Kidney epithelial cell (primary cell): ENCODE measurements at regions not wholly inside any gene's neighbourhood (a gene's known extent, or its start where the extent isn't known, plus 50 kb on each side); places are given as distances from the start of the nearest gene placed in this dataset.
A peak's percentile ranks its signal among the peaks of the same experiment; 100 is the strongest.

Source experiments
- DNase-seq: peaks from one replicate; pipeline ENCODE4 v3.0.0-alpha.2; 2010; ENCODE audit warnings: low read depth
- H3K27me3 ChIP-seq: 2 replicates; pipeline ENCODE4 v1.6.0; 2011; ENCODE audit warnings: low read length; ENCODE audit not compliant: control insufficient read depth, insufficient read depth
- H3K36me3 ChIP-seq: 2 replicates; pipeline ENCODE4 v1.5.1; 2011; ENCODE audit warnings: low read length; ENCODE audit not compliant: control insufficient read depth, insufficient read depth
- H3K4me3 ChIP-seq: 2 replicates; pipeline ENCODE4 v1.5.1; 2011; ENCODE audit warnings: low read depth, mild to moderate bottlenecking, control low read depth, low read length
- TF ChIP-seq, protein P1 (sequence below): IDR thresholded peaks from 2 replicates; pipeline ENCODE4 v1.5.1; 2011; ENCODE audit warnings: mild to moderate bottlenecking, moderate library complexity, low read length, control low read depth, inconsistent platforms; ENCODE audit not compliant: insufficient read depth, poor library complexity, severe bottlenecking

GRCh38 chr4:188536826-188537225 lies 397.6 kb downstream of the TRIML1 start:
- no peak for DNase-seq
- TF ChIP-seq, protein P1, sequence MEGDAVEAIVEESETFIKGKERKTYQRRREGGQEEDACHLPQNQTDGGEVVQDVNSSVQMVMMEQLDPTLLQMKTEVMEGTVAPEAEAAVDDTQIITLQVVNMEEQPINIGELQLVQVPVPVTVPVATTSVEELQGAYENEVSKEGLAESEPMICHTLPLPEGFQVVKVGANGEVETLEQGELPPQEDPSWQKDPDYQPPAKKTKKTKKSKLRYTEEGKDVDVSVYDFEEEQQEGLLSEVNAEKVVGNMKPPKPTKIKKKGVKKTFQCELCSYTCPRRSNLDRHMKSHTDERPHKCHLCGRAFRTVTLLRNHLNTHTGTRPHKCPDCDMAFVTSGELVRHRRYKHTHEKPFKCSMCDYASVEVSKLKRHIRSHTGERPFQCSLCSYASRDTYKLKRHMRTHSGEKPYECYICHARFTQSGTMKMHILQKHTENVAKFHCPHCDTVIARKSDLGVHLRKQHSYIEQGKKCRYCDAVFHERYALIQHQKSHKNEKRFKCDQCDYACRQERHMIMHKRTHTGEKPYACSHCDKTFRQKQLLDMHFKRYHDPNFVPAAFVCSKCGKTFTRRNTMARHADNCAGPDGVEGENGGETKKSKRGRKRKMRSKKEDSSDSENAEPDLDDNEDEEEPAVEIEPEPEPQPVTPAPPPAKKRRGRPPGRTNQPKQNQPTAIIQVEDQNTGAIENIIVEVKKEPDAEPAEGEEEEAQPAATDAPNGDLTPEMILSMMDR = no peak

GRCh38 chr4:188550296-188550695 lies 411.1 kb downstream of the TRIML1 start:
- Histone ChIP-seq H3K4me3 (no peak overlapping the region), H3K27me3 (no peaks in the 10 kb centered on the region), H3K36me3 (no peaks in the 10 kb centered on the region)
- TF ChIP-seq, protein P1 = no peak
- DNase-seq = peak; percentile 25

More at GRCh38 chr4:188536826-188537225, 397.6 kb downstream of the TRIML1 start:
- H3K27me3 ChIP-seq = no peaks in the 10 kb centered on the region
- H3K4me3 ChIP-seq = no peak overlapping the region
- H3K36me3 ChIP-seq = no peaks in the 10 kb centered on the region

GRCh38 chr4:188551156-188551555 lies 411.9 kb downstream of the TRIML1 start:
- no peak overlapping the region for H3K4me3 ChIP-seq
- peak; percentile 2 for DNase-seq
- H3K36me3 ChIP-seq = no peaks in the 10 kb centered on the region
- TF ChIP-seq, protein P1 = no peak
- H3K27me3 ChIP-seq = no peaks in the 10 kb centered on the region

DNA sequence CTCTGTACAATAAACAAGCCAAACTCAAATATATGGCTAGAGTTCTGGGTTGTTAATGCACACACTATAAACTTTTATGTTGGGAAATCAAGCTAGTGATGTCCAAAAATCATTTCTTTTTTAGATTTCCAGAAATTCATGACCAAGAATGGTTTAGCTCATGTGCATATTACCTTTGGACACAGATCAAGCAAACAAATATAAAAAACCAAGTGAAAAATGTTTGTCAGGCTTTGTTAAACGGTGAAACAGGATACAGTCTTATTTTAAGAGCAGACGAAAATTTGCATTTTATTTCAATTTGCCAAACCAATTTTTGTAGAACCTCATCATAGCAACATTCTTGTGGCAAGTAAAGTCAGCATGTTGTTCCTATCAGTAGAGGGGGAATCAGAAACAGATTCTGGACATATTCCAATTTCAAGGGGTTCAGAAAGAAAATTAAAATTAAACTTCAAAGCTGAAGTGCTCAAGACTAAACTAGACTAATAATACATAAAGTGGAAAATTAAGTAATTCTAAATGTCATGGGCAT lies 413.6 kb downstream of the TRIML1 start:
- no peak overlapping the region for H3K4me3 ChIP-seq
- TF ChIP-seq, protein P1 = no peak
- DNase-seq = no peak
- H3K27me3 ChIP-seq = no peaks in the 10 kb centered on the region
- no peaks in the 10 kb centered on the region for H3K36me3 ChIP-seq

GRCh38 chr4:188554413-188554812 lies 415.2 kb downstream of the TRIML1 start:
- no peak overlapping the region for H3K4me3 ChIP-seq
- DNase-seq = no peak
- H3K36me3 ChIP-seq = no peaks in the 10 kb centered on the region
- no peaks in the 10 kb centered on the region for H3K27me3 ChIP-seq
- TF ChIP-seq, protein P1 = no peak

DNA sequence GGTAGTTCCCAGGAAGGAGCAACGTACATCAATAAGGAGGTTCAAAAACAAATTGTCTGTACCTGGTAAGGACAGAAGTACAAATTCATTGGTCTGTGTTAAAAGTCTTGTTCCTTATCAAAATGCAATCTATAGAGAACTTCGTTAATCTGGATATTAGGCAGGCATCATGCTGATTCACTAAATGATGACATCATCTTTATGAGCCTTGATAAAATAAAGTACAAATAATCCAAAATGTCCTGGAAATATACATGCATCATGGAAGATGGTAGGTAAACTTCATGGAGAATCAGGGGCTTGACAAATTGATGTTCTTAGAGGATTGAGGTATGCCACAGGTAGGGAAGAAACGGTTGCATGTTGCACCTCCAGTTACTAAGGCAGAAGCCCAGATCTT lies 433.9 kb downstream of the TRIML1 start:
- TF ChIP-seq, protein P1 = no peak
- no peak for DNase-seq
- Histone ChIP-seq H3K4me3 (no peak overlapping the region), H3K36me3 (no peaks in the 10 kb centered on the region), H3K27me3 (no peaks in the 10 kb centered on the region)
